Stimulated activated CD8-positive, alpha-beta memory T cell treated with anti-CD3 and anti-CD28 coated beads, Interleukin-4, amount 100 ng/mL, for 48 hours (primary cell): ENCODE measurements at regions not wholly inside any gene's neighbourhood (a gene's known extent, or its start where the extent isn't known, plus 50 kb on each side); places are given as distances from the start of the nearest gene placed in this dataset.

ENCODE experiments used
- DNase-seq: peaks from one replicate; pipeline ENCODE4 v3.0.0-alpha.2; 2020

GRCh38 chr5:145345511-145346287, 489.4 kb downstream of the PRELID2 start:
- DNase-seq: no peak

GRCh38 chr5:145341842-145342241, 493.3 kb downstream of the PRELID2 start:
- DNase-seq: no peak

GRCh38 chr5:145340099-145340498, 495.0 kb downstream of the PRELID2 start:
- no peak for DNase-seq

GRCh38 chr5:145324767-145325479, 510.2 kb downstream of the PRELID2 start:
- DNase-seq: no peak

GRCh38 chr5:145324101-145324500, 511.0 kb downstream of the PRELID2 start:
- DNase-seq: no peak

GRCh38 chr5:145316282-145316681, 518.9 kb downstream of the PRELID2 start:
- DNase-seq: no peak

- DNase-seq: no peak
These were observed 527.2 kb downstream of the PRELID2 start for GRCh38 chr5:145307866-145308382.

GRCh38 chr5:145295236-145295835, 539.8 kb downstream of the PRELID2 start:
- no peak for DNase-seq

GRCh38 chr5:145294331-145294730, 540.8 kb downstream of the PRELID2 start:
- DNase-seq: no peak

GRCh38 chr5:145293716-145294115, 541.4 kb downstream of the PRELID2 start:
- no peak for DNase-seq

- no peak for DNase-seq
These were observed 542.9 kb downstream of the PRELID2 start for GRCh38 chr5:145292278-145292677.

- no peak for DNase-seq
These were observed 551.9 kb downstream of the PRELID2 start for GRCh38 chr5:145283141-145283810.

GRCh38 chr5:145280806-145281205, 554.3 kb downstream of the PRELID2 start:
- no peak for DNase-seq

- DNase-seq: no peak
These were observed 554.9 kb downstream of the PRELID2 start for GRCh38 chr5:145280214-145280613.

- DNase-seq: no peak
These were observed 574.5 kb downstream of the PRELID2 start for GRCh38 chr5:145260670-145261069.

- no peak for DNase-seq
These were observed 587.4 kb downstream of the PRELID2 start for GRCh38 chr5:145247745-145248040.

GRCh38 chr5:145246961-145247744, 588.0 kb downstream of the PRELID2 start:
- DNase-seq: no peak

GRCh38 chr5:145246379-145246778, 588.8 kb downstream of the PRELID2 start:
- DNase-seq: no peak

GRCh38 chr5:145245354-145245753, 589.8 kb downstream of the PRELID2 start:
- DNase-seq: no peak

- DNase-seq: no peak
These were observed 590.4 kb downstream of the PRELID2 start for GRCh38 chr5:145244788-145245187.

- DNase-seq: no peak
These were observed 590.9 kb downstream of the PRELID2 start for GRCh38 chr5:145244251-145244650.

GRCh38 chr5:145243016-145243415, 592.1 kb downstream of the PRELID2 start:
- no peak for DNase-seq

- no peak for DNase-seq
These were observed 592.6 kb downstream of the PRELID2 start for GRCh38 chr5:145242551-145242950.
